B cell (primary cell): ENCODE measurements at regions not wholly inside any gene's neighbourhood (a gene's known extent, or its start where the extent isn't known, plus 50 kb on each side); places are given as distances from the start of the nearest gene placed in this dataset.

Source experiments
- CTCF ChIP-seq: fragments of 200-600 bp; IDR thresholded peaks from one replicate; pipeline ENCODE4 v1.8.0; 2022; ENCODE audit warnings: antibody characterized with exemption, mild to moderate bottlenecking
- EZH2 ChIP-seq: IDR thresholded peaks from 2 replicates; pipeline ENCODE4 v1.6.1; 2012; ENCODE audit warnings: borderline replicate concordance, low read depth, mild to moderate bottlenecking, moderate library complexity, low read length; ENCODE audit not compliant: insufficient read depth, poor library complexity, severe bottlenecking

GRCh38 chr1:98565951-98566350 is 95.6 kb upstream of the SNX7 start:
- no peak for TF ChIP-seq EZH2
- no peak for TF ChIP-seq CTCF
